ENCODE measurements at regions not wholly inside any gene's neighbourhood (a gene's known extent, or its start where the extent isn't known, plus 50 kb on each side); places are given as distances from the start of the nearest gene placed in this dataset.

- no peak overlapping the region for H2BK5ac ChIP-seq (ENCODE audit: low read depth, low read length)
- H3K9ac ChIP-seq (replicated peaks in 1 of 4; ENCODE audit: extremely low read depth in 1 of 4, low read depth in 3 of 4, low read length in 3 of 4): no peak overlapping the region
- H3K23ac ChIP-seq (ENCODE audit: insufficient read length): no peak overlapping the region
- H4K8ac ChIP-seq (ENCODE audit: extremely low read depth, insufficient read depth, low read length): no peak overlapping the region
- H2AK5ac ChIP-seq (ENCODE audit: low read depth, low read length): no peak overlapping the region
- H3K4ac ChIP-seq (replicated peaks; ENCODE audit: insufficient read length, low read depth, low read length): no peak overlapping the region
- H2BK12ac ChIP-seq (ENCODE audit: low read depth, low read length): no peak overlapping the region
- FAIRE-seq: no peak
- 88% methylated on average over 4 of the region's 4 CpGs; no CpG with 5 or more reads in 1 of the 2 experiments for WGBS, 2 experiments (ENCODE audit: extremely low coverage in 1 of 2, insufficient coverage in 1 of 2, insufficient read length in 1 of 2, insufficient replicate concordance in 2 of 2, low coverage in 1 of 2, low lambda C conversion rate in 2 of 2, missing lambda C conversion rate in 1 of 2)
- H3K18ac ChIP-seq (ENCODE audit: extremely low read depth, low read length): no peak overlapping the region
- no peak overlapping the region for H2BK15ac ChIP-seq (ENCODE audit: low read length)
- no peak overlapping the region for H3K4me3 ChIP-seq (ENCODE audit: extremely low read depth in 1 of 4, insufficient read depth in 2 of 4, low read depth in 3 of 4, low read length in 4 of 4)
- no peak overlapping the region for H3K56ac ChIP-seq (replicated peaks; ENCODE audit: insufficient read length, low read depth, low read length)
- no peak overlapping the region for H4K5ac ChIP-seq (ENCODE audit: insufficient read length, low read depth, low read length)
- no peak overlapping the region for H3K4me2 ChIP-seq (ENCODE audit: insufficient read depth in 1 of 2, low read depth in 2 of 2, low read length in 2 of 2)
- no peak overlapping the region for H2AFZ ChIP-seq (ENCODE audit: low read length)
- no peak overlapping the region for H4K91ac ChIP-seq (replicated peaks; ENCODE audit: insufficient read length, low read length)
- H3K4me1 ChIP-seq (replicated peaks in 1 of 4; ENCODE audit: control insufficient read depth in 3 of 4, insufficient read depth in 4 of 4, low read length in 3 of 4): peaks cover 0 to under 1% (median 0%) of the 10 kb centered on the region in 4 experiments; a peak in 1 of 7 replicates
- H3K79me1 ChIP-seq (ENCODE audit: low read depth, low read length): no peaks in the 10 kb centered on the region
- ChIA-PET POLR2A (ENCODE audit: partially characterized antibody) (no interaction called here), CTCF (ENCODE audit: partially characterized antibody) (interaction anchor here (0.6 to 1.0 kb wide), 4 partner anchors 8 to 118 kb away, joined by 3 to 4 read pairs (median 4); no protein-coding TSS in a partner anchor)
- no peak for DNase-seq (ENCODE audit: low read depth in 1 of 2, low spot score in 2 of 2)
- no peak overlapping the region for H3K27ac ChIP-seq (ENCODE audit: low read depth, low read length)
- no peak overlapping the region for H2BK20ac ChIP-seq (ENCODE audit: low read length)
- no peaks in the 10 kb centered on the region for H3K23me2 ChIP-seq (ENCODE audit: low read depth, low read length)
- no peaks in the 10 kb centered on the region for H3K27me3 ChIP-seq (replicated peaks in 1 of 4; ENCODE audit: control insufficient read depth in 3 of 4, extremely low read depth in 1 of 4, insufficient read depth in 3 of 4, low read length in 3 of 4)
- H2BK120ac ChIP-seq (replicated peaks; ENCODE audit: low read depth, low read length): no peak overlapping the region
- H3K9me3 ChIP-seq (ENCODE audit: insufficient read depth in 2 of 2, low read depth in 1 of 2, low read length in 1 of 2): no peaks in the 10 kb centered on the region
- no peaks in the 10 kb centered on the region for H3K79me2 ChIP-seq (ENCODE audit: control insufficient read depth in 1 of 2, insufficient read depth in 2 of 2, low read length in 2 of 2)
- H3K14ac ChIP-seq (ENCODE audit: insufficient read length): no peak overlapping the region
- H4K20me1 ChIP-seq (replicated peaks in 1 of 2; ENCODE audit: control insufficient read depth in 1 of 2, insufficient read depth in 2 of 2, low read length in 2 of 2): no peaks in the 10 kb centered on the region
- no peaks in the 10 kb centered on the region for H3K36me3 ChIP-seq (ENCODE audit: control insufficient read depth in 2 of 4, insufficient read depth in 4 of 4, low read length in 3 of 4)
- TF ChIP-seq HDAC6 (IDR thresholded peaks at IDR 0.05; ENCODE audit: low read depth, low read length) (no peak), POLR2A (IDR thresholded peaks at IDR 0.05; ENCODE audit: control extremely low read depth in 1 of 2, low read depth in 2 of 2, low read length in 2 of 2) (no peak), PHF8 (conservative IDR thresholded peaks at IDR 0.05; ENCODE audit: low read depth, low read length) (no peak), SIN3A (conservative IDR thresholded peaks at IDR 0.05 in 1 of 2, IDR thresholded peaks at IDR 0.05 in 1 of 2; ENCODE audit: low read depth in 1 of 2, low read length in 2 of 2) (no peak), ZNF274 (IDR thresholded peaks at IDR 0.05; ENCODE audit: borderline replicate concordance, extremely low read depth, low read length) (no peak), KDM5A (IDR thresholded peaks at IDR 0.05; ENCODE audit: low read length) (no peak), TAF1 (IDR thresholded peaks at IDR 0.05; ENCODE audit: low read depth, low read length) (no peak), SP4 (IDR thresholded peaks at IDR 0.05; ENCODE audit: low read length) (no peak), SP1 (IDR thresholded peaks at IDR 0.05; ENCODE audit: low read depth, low read length) (no peak), MAFK (IDR thresholded peaks at IDR 0.05; ENCODE audit: low read depth, low read length) (no peak), TCF12 (IDR thresholded peaks at IDR 0.05; ENCODE audit: low read depth, low read length) (no peak), BRCA1 (IDR thresholded peaks at IDR 0.05; ENCODE audit: low read depth, low read length) (no peak), KDM1A (IDR thresholded peaks at IDR 0.05; ENCODE audit: borderline replicate concordance, low read length) (no peak), CBX8 (IDR thresholded peaks at IDR 0.05; ENCODE audit: borderline replicate concordance, low read depth, low read length) (no peak), YY1 (IDR thresholded peaks at IDR 0.05; ENCODE audit: low read depth, low read length) (no peak), TEAD4 (IDR thresholded peaks at IDR 0.05; ENCODE audit: low read depth, low read length) (no peak), HDAC2 (IDR thresholded peaks at IDR 0.05; ENCODE audit: borderline replicate concordance in 1 of 2, low read depth in 2 of 2, low read length in 2 of 2) (no peak)
Observed at GRCh38 chr3:27614592-27614991, 107.5 kb downstream of the EOMES start.

All from H1 (cell line).